ENCODE measurements at regions not wholly inside any gene's neighbourhood (a gene's known extent, or its start where the extent isn't known, plus 50 kb on each side); places are given as distances from the start of the nearest gene placed in this dataset.
"Not testable (repeated sequence)": the region's sequence is repeated elsewhere in the genome, so short reads cannot be mapped to it uniquely, and the experiment has no call there.

- no peak for ATAC-seq (replicated peaks)
- Mint-ChIP-seq H3K36me3 (ENCODE audit: insufficient read depth) (no peaks in the 10 kb centered on the region), H3K9me3 (peaks cover 0 to 5% of the 10 kb centered on the region in 2 donors), H3K27ac (no peak overlapping the region), H3K27me3 (peaks cover 0 to 10% of the 10 kb centered on the region in 2 donors), H3K4me1 (ENCODE audit: low read depth in 2 of 2) (no peaks in the 10 kb centered on the region), H3K4me3 (no peak overlapping the region)
- DNase-seq: no peak
Observed at GRCh38 chr16:54746596-54746995, 184.1 kb upstream of the IRX5 start.

- H3K4me1 Mint-ChIP-seq (ENCODE audit: low read depth in 2 of 2): no peaks in the 10 kb centered on the region
- no peaks in the 10 kb centered on the region for H3K36me3 Mint-ChIP-seq (ENCODE audit: insufficient read depth)
- peaks cover 0 to 5% of the 10 kb centered on the region in 2 donors for H3K9me3 Mint-ChIP-seq
- ATAC-seq (replicated peaks): no peak
- no peak overlapping the region for H3K27ac Mint-ChIP-seq
- peaks cover 0 to 10% of the 10 kb centered on the region in 2 donors for H3K27me3 Mint-ChIP-seq
- no peak overlapping the region for H3K4me3 Mint-ChIP-seq
- DNase-seq: no peak
Observed at GRCh38 chr16:54744998-54745397, 185.7 kb upstream of the IRX5 start.

DNA sequence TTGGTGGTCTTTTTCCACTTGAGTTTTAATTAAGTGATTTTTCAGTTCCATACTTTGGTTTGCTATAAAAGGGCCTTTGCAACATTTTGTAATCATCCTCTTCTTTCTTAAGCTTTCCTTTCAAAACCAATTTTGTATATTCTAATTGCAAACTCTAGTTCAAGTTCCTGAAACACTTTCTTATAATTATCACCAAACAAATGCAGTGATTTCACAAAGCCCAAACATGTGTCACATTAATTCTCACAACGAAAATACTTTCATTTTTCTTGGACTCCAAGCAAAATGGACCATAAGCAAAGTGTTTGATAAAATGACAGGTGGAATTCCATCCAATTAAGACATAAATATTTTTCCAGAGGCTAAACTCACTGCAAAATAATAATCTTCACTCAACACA is 188.2 kb upstream of the IRX5 start:
- Mint-ChIP-seq H3K4me3 (no peak overlapping the region), H3K27me3 (peaks cover 0 to 10% of the 10 kb centered on the region in 2 donors), H3K4me1 (ENCODE audit: low read depth in 2 of 2) (no peaks in the 10 kb centered on the region), H3K36me3 (ENCODE audit: insufficient read depth) (no peaks in the 10 kb centered on the region), H3K27ac (no peak overlapping the region), H3K9me3 (peaks cover 0 to 5% of the 10 kb centered on the region in 2 donors)
- no peak for DNase-seq
- ATAC-seq (replicated peaks): no peak

DNA sequence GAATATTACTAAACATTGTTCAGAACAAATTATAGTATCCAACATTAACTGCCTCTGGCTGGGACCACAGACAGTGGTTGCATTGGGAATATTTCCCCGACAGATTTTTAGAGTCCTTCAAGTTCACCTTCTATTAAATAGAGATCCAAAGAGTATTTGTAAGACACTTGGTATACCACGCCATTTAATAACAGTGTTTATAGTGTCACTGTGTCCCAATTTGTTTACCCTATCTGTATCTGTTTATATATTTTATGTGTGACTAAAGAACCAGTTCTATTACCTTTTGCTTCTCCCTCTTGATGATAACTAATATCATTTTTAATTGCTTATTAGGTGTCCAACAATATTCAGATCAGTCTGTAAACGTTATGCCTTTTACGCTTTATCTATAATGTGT is 191.3 kb upstream of the IRX5 start:
- Mint-ChIP-seq H3K27me3 (no peaks in the 10 kb centered on the region), H3K9me3 (peaks cover 0 to 3% of the 10 kb centered on the region in 2 donors), H3K27ac (no peak overlapping the region), H3K4me3 (no peak overlapping the region), H3K36me3 (ENCODE audit: insufficient read depth) (no peaks in the 10 kb centered on the region), H3K4me1 (ENCODE audit: low read depth in 2 of 2) (no peaks in the 10 kb centered on the region)
- DNase-seq (no peak), ATAC-seq (replicated peaks) (no peak)

- no peaks in the 10 kb centered on the region for H3K27me3 Mint-ChIP-seq
- DNase-seq (no peak), ATAC-seq (replicated peaks) (no peak)
- H3K4me3 Mint-ChIP-seq: no peak overlapping the region
- no peaks in the 10 kb centered on the region for H3K9me3 Mint-ChIP-seq
- H3K36me3 Mint-ChIP-seq (ENCODE audit: insufficient read depth): no peaks in the 10 kb centered on the region
- no peak overlapping the region for H3K27ac Mint-ChIP-seq
- H3K4me1 Mint-ChIP-seq (ENCODE audit: low read depth in 2 of 2): no peaks in the 10 kb centered on the region
Observed at GRCh38 chr16:54734156-54734555, 196.5 kb upstream of the IRX5 start.

DNA sequence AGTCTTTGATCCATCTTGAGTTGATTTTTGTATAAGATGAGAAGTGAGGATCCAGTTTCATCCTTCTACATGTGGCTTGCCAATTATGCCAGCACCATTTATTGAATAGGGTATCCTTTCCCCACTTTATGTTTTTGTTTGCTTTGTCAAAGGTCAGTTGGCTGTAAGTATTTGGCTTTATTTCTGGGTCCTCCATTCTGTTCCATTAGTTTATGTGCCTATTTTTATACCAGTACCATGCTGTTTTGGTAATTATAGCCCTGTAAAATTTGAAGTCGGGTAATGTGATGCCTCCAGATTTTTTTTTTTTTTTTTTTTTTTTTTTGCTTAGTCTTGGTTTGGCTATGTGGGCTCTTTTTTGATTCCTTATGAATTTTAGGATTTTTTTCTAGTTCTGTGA is 203.0 kb upstream of the IRX5 start:
- H3K4me3 Mint-ChIP-seq; DNase-seq; H3K27ac Mint-ChIP-seq; ATAC-seq (replicated peaks); H3K9me3 Mint-ChIP-seq; H3K27me3 Mint-ChIP-seq; H3K36me3 Mint-ChIP-seq (ENCODE audit: insufficient read depth); H3K4me1 Mint-ChIP-seq (ENCODE audit: low read depth in 2 of 2): not testable (repeated sequence)

DNA sequence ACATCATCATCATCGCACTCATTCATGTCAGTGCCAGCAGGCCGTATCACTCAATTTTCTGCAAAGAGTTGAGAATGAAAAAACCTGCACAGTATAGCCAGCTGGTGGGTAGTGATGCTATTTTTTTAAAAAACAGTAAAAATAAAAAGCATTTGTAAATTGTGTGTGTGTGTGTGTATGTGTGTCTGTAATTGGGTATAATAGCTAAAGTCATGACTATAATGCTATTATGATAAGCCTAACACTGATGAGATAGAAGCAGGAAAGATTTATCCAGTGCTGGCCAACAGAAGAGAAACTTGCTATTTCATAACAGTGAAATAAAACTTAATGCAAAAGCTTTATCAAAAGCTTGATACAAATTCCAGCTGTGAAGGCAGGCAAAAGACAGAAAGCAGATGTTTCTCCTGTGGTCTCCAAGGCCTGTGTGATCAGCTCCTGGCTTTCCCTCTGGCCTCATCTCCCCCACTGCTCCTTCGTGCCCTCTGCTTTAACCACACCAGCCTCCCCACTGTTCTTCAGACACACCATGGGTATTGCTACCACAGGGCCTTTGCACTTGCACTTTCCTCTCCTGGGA is 206.2 kb upstream of the IRX5 start:
- no peak overlapping the region for H3K27ac Mint-ChIP-seq

DNA sequence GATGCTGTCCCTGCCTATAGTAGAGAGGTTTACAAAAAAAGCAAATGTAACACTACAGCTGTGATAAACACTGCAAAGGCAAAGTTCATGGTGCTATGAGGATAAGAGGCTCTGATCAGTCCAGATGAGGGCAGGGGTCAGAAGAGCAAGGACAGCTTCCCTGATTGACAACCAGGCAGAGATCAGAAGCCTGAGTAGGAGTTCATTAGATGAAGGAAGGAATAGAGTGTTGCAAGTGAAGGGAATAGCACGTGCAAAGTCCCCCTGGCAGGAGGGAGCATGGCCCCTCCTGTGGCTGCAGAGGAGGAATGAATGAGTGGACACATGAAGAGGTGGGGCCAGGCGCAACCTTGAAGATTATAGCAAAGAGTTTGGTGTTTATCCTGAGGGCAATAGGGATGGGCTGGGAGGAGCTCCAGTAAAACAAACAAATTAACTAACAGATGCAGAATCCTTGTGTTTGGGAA is 208.4 kb upstream of the IRX5 start:
- Mint-ChIP-seq H3K27me3 (no peaks in the 10 kb centered on the region), H3K4me3 (no peak overlapping the region), H3K27ac (no peak overlapping the region)

More for the DNA sequence above, 206.2 kb upstream of the IRX5 start:
- H3K4me3 Mint-ChIP-seq: no peak overlapping the region
- H3K27me3 Mint-ChIP-seq: no peaks in the 10 kb centered on the region
- H3K4me1 Mint-ChIP-seq (ENCODE audit: low read depth in 2 of 2): no peaks in the 10 kb centered on the region
- DNase-seq (no peak), ATAC-seq (replicated peaks) (no peak)
- H3K9me3 Mint-ChIP-seq: peaks cover 7 to 15% of the 10 kb centered on the region in 2 donors
- H3K36me3 Mint-ChIP-seq (ENCODE audit: insufficient read depth): no peaks in the 10 kb centered on the region

DNA sequence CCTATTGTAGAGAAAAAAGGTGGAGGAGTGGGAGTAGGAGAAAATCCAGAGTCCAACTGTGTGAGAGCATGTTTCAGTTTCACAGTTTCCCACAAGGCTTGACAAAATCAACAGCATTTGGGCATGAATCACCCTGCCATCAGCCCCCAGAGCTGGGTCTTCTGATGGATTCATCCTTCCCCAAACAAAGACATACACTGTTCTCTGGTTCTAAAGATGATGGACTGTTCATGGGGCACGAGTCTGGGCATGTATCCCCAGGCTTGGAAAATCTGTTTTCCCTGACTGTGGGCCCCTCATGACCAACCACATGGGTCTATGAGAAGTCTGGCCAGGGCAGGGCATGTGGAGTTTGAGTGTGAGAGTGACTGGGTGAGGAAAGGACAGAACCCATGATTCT is 210.4 kb upstream of the IRX5 start:
- H3K27ac Mint-ChIP-seq: no peak overlapping the region
- H3K27me3 Mint-ChIP-seq: no peaks in the 10 kb centered on the region
- peaks cover 10 to 15% of the 10 kb centered on the region in 2 donors for H3K9me3 Mint-ChIP-seq
- no peak for DNase-seq
- peaks cover 2% of the 10 kb centered on the region for H3K36me3 Mint-ChIP-seq (ENCODE audit: insufficient read depth)
- no peak overlapping the region for H3K4me3 Mint-ChIP-seq
- ATAC-seq (replicated peaks): no peak
- no peaks in the 10 kb centered on the region for H3K4me1 Mint-ChIP-seq (ENCODE audit: low read depth in 2 of 2)

More for the DNA sequence above, 208.4 kb upstream of the IRX5 start:
- ATAC-seq (replicated peaks): no peak
- Mint-ChIP-seq H3K36me3 (ENCODE audit: insufficient read depth) (no peaks in the 10 kb centered on the region), H3K4me1 (ENCODE audit: low read depth in 2 of 2) (no peaks in the 10 kb centered on the region), H3K9me3 (peaks cover 10 to 15% of the 10 kb centered on the region in 2 donors)
- no peak for DNase-seq

DNA sequence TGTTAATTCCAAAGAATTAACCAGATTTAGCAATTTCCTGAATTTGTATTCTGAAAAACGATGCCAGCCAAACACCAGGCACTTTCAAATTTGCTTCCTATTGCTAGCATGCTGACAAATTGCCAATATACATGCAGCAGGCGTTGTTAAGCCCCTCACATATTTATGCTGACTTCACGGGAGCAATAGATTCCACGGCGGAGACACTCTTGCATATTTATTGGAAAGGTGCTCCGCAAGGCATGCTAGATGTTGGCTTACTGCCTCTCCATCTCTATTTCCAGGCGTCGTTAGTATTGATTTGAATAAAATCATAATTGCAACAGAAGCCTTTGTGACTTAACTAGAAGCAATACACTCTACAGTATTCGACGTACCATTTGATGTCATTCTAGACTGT is 211.0 kb upstream of the IRX5 start:
- Mint-ChIP-seq H3K4me3 (no peak overlapping the region), H3K36me3 (ENCODE audit: insufficient read depth) (peaks cover 2% of the 10 kb centered on the region), H3K4me1 (ENCODE audit: low read depth in 2 of 2) (no peaks in the 10 kb centered on the region), H3K27me3 (no peaks in the 10 kb centered on the region), H3K27ac (no peak overlapping the region), H3K9me3 (peaks cover 10 to 15% of the 10 kb centered on the region in 2 donors)
- ATAC-seq (replicated peaks): no peak
- no peak for DNase-seq

DNA sequence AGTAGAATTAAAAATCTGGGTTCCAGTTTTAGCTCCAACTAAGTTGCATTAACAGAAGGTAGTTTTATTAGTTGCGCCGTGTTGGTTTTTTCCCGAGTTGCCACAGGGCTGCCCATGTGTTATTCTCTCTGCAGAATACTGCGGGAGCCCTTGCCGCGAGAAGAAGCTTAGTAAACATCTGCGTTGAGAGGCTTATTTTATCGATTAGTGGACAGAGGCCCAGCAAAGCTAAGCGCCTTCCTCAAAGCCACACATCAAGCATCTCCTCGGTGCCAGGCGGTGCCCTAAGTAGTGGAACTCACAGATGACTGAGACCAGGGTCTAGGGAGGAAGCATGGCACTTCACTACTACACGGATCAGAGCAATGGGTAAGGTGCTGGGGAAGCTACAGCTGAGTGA is 212.3 kb upstream of the IRX5 start:
- H3K4me1 Mint-ChIP-seq (ENCODE audit: low read depth in 2 of 2): no peaks in the 10 kb centered on the region
- ATAC-seq (replicated peaks): no peak
- no peaks in the 10 kb centered on the region for H3K27me3 Mint-ChIP-seq
- H3K36me3 Mint-ChIP-seq (ENCODE audit: insufficient read depth): peaks cover 2% of the 10 kb centered on the region
- no peak for DNase-seq
- no peak overlapping the region for H3K27ac Mint-ChIP-seq
- no peak overlapping the region for H3K4me3 Mint-ChIP-seq
- H3K9me3 Mint-ChIP-seq: peaks cover 10 to 15% of the 10 kb centered on the region in 2 donors

DNA sequence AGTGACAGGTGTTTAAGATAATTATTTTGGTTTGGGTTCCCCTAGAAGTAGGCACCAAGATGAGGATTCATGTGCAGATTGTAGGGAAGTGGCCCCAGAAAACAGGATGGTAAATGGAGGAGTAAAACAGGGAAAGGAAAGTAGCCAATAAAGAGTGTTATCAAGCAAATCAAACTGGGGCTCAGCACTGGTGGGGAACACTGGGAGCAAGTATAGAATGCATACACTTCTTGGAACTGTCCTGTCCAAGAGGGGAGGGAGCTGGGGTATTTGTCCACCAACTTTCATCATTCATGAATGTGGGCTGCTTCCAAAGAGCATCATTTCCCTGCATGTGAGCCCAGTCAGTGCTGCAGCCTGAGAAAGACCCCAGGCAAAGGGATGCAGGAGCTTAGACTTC is 215.7 kb upstream of the IRX5 start:
- DNase-seq (no peak), ATAC-seq (replicated peaks) (no peak)
- Mint-ChIP-seq H3K9me3 (peaks cover 0 to 5% of the 10 kb centered on the region in 2 donors), H3K27ac (no peak overlapping the region), H3K4me3 (no peak overlapping the region), H3K4me1 (ENCODE audit: low read depth in 2 of 2) (no peaks in the 10 kb centered on the region), H3K27me3 (no peaks in the 10 kb centered on the region), H3K36me3 (ENCODE audit: insufficient read depth) (peaks cover 2% of the 10 kb centered on the region)

DNA sequence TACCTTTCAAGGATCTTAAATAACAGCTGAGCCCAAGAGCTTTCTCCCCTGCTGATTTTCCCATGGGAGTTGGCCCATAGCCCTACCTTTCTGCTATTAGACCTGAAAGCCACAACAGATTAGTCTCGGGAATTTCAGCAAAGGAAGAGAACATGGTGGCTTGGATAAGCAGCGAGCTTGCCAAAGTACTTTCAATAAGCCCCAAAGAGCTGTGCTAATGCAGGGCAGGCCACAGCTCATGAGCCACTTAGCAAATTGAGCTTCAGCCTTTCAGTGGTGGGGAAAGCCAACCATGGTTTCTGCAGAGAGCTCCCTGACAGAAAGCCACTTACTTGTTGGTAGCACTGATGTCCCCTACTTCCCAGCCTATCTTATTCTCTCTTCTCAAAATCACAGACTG is 217.8 kb upstream of the IRX5 start:
- H3K27ac Mint-ChIP-seq: no peak overlapping the region
- no peak for DNase-seq
- no peaks in the 10 kb centered on the region for H3K4me1 Mint-ChIP-seq (ENCODE audit: low read depth in 2 of 2)
- peaks cover 5 to 7% of the 10 kb centered on the region in 2 donors for H3K9me3 Mint-ChIP-seq
- no peaks in the 10 kb centered on the region for H3K27me3 Mint-ChIP-seq
- no peak overlapping the region for H3K4me3 Mint-ChIP-seq
- no peak for ATAC-seq (replicated peaks)
- H3K36me3 Mint-ChIP-seq (ENCODE audit: insufficient read depth): peaks cover 2% of the 10 kb centered on the region

DNA sequence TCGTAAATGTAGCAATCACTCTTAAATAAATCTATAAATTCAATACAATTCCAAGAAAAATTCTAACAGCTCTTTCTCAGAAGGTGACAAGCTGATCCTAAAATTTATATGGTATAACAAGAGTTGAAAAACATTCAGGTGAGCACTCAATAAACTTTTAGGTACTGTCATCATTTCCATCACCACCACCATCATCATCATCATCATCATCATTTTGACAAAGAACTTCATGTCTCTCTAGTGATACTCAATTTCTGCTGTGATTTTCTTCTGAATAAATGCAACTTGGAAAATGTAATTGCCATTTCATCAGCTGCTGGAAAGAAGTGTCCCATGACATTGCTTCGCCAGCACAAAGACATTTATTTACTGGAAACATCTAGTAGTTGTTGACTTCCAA is 222.9 kb upstream of the IRX5 start:
- DNase-seq (no peak), ATAC-seq (replicated peaks) (no peak)
- no peak overlapping the region for H3K27ac Mint-ChIP-seq
- no peaks in the 10 kb centered on the region for H3K36me3 Mint-ChIP-seq (ENCODE audit: insufficient read depth)
- H3K4me1 Mint-ChIP-seq (ENCODE audit: low read depth in 2 of 2): no peaks in the 10 kb centered on the region
- H3K4me3 Mint-ChIP-seq: no peak overlapping the region
- peaks cover 3 to 7% of the 10 kb centered on the region in 2 donors for H3K9me3 Mint-ChIP-seq
- H3K27me3 Mint-ChIP-seq: no peaks in the 10 kb centered on the region

DNA sequence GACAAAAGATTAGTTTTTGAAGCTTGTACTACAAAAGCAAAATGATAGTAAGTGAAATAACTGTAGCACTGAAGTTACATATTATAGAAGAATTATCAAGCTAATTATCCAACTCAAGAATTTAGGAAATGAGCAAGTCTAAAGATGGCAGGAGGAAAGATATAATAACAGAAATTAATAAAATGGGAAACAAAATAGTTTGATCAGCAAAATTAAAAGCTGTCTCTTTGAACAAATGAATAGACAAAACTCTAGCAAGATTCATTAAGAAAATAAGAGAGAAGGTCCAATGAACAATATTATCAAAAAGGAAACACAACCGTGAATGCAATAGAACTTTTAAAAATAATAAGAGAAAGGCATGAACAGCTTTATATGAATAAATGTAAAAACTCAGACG is 224.3 kb upstream of the IRX5 start:
- no peak for ATAC-seq (replicated peaks)
- no peaks in the 10 kb centered on the region for H3K4me1 Mint-ChIP-seq (ENCODE audit: low read depth in 2 of 2)
- peaks cover 0 to 7% of the 10 kb centered on the region in 2 donors for H3K9me3 Mint-ChIP-seq
- no peaks in the 10 kb centered on the region for H3K36me3 Mint-ChIP-seq (ENCODE audit: insufficient read depth)
- no peak overlapping the region for H3K4me3 Mint-ChIP-seq
- no peaks in the 10 kb centered on the region for H3K27me3 Mint-ChIP-seq
- DNase-seq: no peak
- no peak overlapping the region for H3K27ac Mint-ChIP-seq

All from effector memory CD8-positive, alpha-beta T cell (primary cell).